ENCODE measurements at regions not wholly inside any gene's neighbourhood (a gene's known extent, or its start where the extent isn't known, plus 50 kb on each side); places are given as distances from the start of the nearest gene placed in this dataset.

DNA sequence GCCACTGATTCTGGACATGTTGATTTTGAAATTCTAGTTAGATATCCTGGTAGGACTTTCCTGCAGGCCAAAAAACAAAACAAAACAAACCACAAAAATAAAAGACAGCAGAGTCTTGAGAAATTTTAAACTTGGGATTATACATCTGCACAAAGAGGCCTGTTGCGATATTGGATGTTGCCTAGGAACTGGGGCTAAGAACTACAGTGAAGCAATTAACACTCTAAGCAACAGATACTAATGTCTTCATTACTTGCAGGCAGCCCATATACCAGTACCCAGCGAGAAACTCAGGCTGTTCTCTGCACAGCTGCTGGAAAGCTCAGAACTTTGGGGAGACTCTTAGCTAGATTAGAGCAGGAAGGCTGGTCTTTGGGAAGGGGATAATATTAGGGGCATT is 69.1 kb upstream of the SCOC start:
- TF ChIP-seq POLR2A (IDR thresholded peaks at IDR 0.05) = no peak
- TF ChIP-seq CTCF (IDR thresholded peaks at IDR 0.05) = no peak

Data from body of pancreas (tissue), 4 donors.